ENCODE measurements at regions not wholly inside any gene's neighbourhood (a gene's known extent, or its start where the extent isn't known, plus 50 kb on each side); places are given as distances from the start of the nearest gene placed in this dataset.

- H3K27ac ChIP-seq, result no peak overlapping the region
- DNase-seq (ENCODE audit: low spot score in 2 of 2), result no peak
- H3K36me3 ChIP-seq, result no peaks in the 10 kb centered on the region
- peaks cover 0 to 9% (median 0%) of the 10 kb centered on the region in 4 donors for H3K4me1 ChIP-seq
- H3K9me3 ChIP-seq, result no peaks in the 10 kb centered on the region
- TF ChIP-seq POLR2A (IDR thresholded peaks at IDR 0.05) (no peak), EP300 (IDR thresholded peaks at IDR 0.05) (no peak), CTCF (IDR thresholded peaks at IDR 0.05) (no peak)
- H3K27me3 ChIP-seq, result no peaks in the 10 kb centered on the region
- H3K4me3 ChIP-seq, result no peak overlapping the region
Measured at GRCh38 chr2:168320267-168320666, 72.9 kb upstream of the STK39 start.

GRCh38 chr2:168322325-168323007, 75.1 kb upstream of the STK39 start:
- H3K36me3 ChIP-seq, result no peaks in the 10 kb centered on the region
- DNase-seq (ENCODE audit: low spot score in 2 of 2), result no peak
- WGBS, 2 donors, result 46 to 47% methylated on average over 3 of the region's 3 CpGs
- H3K27me3 ChIP-seq, result no peaks in the 10 kb centered on the region
- H3K9me3 ChIP-seq, result no peaks in the 10 kb centered on the region
- no peak overlapping the region for H3K27ac ChIP-seq
- H3K4me1 ChIP-seq, result peaks cover 0 to 9% (median 0%) of the 10 kb centered on the region in 4 donors
- no peak overlapping the region for H3K4me3 ChIP-seq
- no peak for TF ChIP-seq CTCF (IDR thresholded peaks at IDR 0.05)
- no peak for TF ChIP-seq EP300 (IDR thresholded peaks at IDR 0.05)
- no peak for TF ChIP-seq POLR2A (IDR thresholded peaks at IDR 0.05)

DNA sequence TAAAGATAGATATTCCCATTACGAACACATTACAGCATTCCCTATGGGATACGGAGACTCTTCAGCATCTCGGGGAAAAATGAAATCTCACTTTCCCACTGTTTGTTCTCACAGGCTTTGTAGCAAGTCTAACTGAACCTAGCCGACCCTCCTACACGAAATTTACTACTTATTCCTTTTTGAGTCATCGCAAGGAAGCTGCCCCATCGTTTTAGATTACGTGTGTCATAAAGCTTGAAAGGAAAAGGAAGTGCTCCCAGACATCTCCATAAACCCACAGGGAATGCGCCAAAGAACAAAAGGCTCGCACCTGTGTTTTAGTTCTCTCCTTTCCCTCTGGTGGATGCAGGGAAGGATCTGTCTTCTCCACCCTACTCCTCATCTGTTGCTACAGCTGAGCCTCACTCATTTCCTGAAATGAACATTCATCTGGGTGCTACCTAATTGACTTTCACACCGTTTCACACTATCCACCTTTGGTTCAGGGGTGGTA, 76.2 kb upstream of the STK39 start:
- no peak for DNase-seq (ENCODE audit: low spot score in 2 of 2)
- peaks cover 0 to under 1% (median 0%) of the 10 kb centered on the region in 4 donors for H3K9me3 ChIP-seq
- H3K27ac ChIP-seq, result no peak overlapping the region
- TF ChIP-seq EP300 (IDR thresholded peaks at IDR 0.05) (no peak), CTCF (IDR thresholded peaks at IDR 0.05) (no peak), POLR2A (IDR thresholded peaks at IDR 0.05) (no peak)
- H3K36me3 ChIP-seq, result no peaks in the 10 kb centered on the region
- H3K4me1 ChIP-seq, result peaks cover 0 to 9% (median 0%) of the 10 kb centered on the region in 4 donors
- WGBS, 2 donors, result 39 to 41% methylated on average over 11 of the region's 11 CpGs
- H3K27me3 ChIP-seq, result no peaks in the 10 kb centered on the region
- H3K4me3 ChIP-seq, result no peak overlapping the region

- Histone ChIP-seq H3K4me1 (peaks cover 0 to 9% (median 0%) of the 10 kb centered on the region in 4 donors), H3K9me3 (peaks cover 0 to 27% (median 3%) of the 10 kb centered on the region in 4 donors), H3K4me3 (no peak overlapping the region), H3K27ac (no peak overlapping the region), H3K36me3 (no peaks in the 10 kb centered on the region), H3K27me3 (no peaks in the 10 kb centered on the region)
- 66 to 73% methylated on average over 2 of the region's 2 CpGs for WGBS, 2 donors
- DNase-seq (ENCODE audit: low spot score in 2 of 2), result no peak
- no peak for TF ChIP-seq CTCF (IDR thresholded peaks at IDR 0.05)
- no peak for TF ChIP-seq EP300 (IDR thresholded peaks at IDR 0.05)
- TF ChIP-seq POLR2A (IDR thresholded peaks at IDR 0.05), result no peak
Measured at GRCh38 chr2:168326572-168326971, 79.2 kb upstream of the STK39 start.

DNA sequence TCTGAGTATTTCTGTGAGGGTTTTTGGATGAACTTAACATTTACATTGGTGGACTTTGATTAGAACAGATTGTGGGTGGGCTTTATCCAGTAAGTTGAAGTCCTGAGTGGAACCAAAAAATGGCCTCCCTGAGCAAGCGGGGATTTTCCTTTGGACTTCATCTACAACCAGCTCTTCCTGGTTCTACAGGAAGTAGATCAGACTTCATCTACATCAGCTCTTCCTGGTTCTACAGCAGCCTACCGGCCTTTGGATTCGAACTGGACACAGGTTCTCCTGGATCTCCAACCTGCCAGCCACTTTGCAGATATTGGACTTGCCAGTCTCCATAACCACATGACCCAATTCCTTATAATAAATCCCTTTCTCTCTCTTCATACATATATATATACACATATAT, 79.9 kb upstream of the STK39 start:
- DNase-seq (ENCODE audit: low spot score in 2 of 2), result no peak
- no peak overlapping the region for H3K4me3 ChIP-seq
- H3K27ac ChIP-seq, result no peak overlapping the region
- H3K9me3 ChIP-seq, result peaks cover 0 to 27% (median 3%) of the 10 kb centered on the region in 4 donors
- no peaks in the 10 kb centered on the region for H3K36me3 ChIP-seq
- H3K27me3 ChIP-seq, result no peaks in the 10 kb centered on the region
- WGBS, 2 donors, result 94 to 96% methylated on average over 3 of the region's 3 CpGs
- peaks cover 0 to 9% (median 0%) of the 10 kb centered on the region in 4 donors for H3K4me1 ChIP-seq
- TF ChIP-seq CTCF (IDR thresholded peaks at IDR 0.05) (no peak), POLR2A (IDR thresholded peaks at IDR 0.05) (no peak), EP300 (IDR thresholded peaks at IDR 0.05) (no peak)
